Hepatic stellate cell (primary cell): ENCODE measurements at regions not wholly inside any gene's neighbourhood (a gene's known extent, or its start where the extent isn't known, plus 50 kb on each side); places are given as distances from the start of the nearest gene placed in this dataset.

ENCODE experiments used
- DNase-seq: peaks from one replicate; pipeline ENCODE4 v3.0.0; 2011; ENCODE audit warnings: low spot score

DNA sequence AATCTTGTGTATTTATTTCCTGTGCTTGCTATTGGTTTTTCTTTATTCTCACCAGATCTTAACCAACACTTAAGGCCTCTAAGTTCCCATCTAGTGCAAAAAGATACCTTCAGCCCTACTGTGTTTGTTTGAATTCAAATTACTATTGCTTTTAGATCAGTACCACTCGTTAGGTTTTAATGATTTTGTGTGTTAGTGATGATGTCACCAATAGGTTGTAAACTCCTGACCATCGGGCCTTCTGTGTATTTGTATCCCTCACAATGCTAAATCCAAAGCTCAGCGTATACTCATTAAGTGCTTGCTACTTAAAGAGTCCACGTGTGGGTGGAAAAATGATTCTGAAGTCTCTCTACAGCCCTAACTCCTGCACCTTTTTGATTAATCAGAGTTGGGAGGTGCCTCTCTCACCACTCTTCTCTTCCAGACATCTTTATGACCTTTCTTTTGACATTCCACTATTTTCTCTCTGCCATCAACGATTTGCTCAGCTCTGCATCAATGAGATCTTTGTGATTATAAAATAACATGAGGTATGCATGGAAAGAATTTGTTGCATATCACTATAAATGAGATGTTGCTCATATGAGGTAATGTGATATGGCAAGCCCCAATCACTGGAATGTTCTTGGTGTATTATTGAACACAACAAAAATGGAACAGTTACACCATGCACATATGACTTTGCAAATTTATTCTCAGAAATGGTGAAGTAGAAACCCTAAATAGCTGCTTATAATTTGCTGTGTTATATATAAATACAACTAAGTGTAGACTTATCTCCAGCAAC lies 55.1 kb upstream of the LAMA2 start:
- DNase-seq = no peak

DNA sequence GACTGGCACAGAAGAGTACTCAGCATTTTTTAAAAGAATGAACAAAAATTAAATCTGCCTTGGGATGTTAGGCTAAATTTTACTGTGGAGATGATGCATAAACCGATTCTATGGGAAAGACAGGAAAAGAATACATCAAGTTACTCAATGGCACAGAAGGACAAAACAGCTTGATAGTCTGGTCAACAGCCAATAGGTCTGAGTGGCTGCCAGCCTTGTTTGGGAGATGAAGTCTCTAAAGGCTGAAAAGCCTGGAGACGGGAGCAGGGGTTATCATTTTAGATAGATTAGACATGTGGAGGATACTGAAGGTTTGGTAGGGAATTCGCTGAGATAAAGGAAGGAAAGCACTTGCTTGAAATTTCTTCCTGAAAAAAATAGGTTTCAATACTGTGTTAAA lies 56.3 kb upstream of the LAMA2 start:
- DNase-seq = no peak

DNA sequence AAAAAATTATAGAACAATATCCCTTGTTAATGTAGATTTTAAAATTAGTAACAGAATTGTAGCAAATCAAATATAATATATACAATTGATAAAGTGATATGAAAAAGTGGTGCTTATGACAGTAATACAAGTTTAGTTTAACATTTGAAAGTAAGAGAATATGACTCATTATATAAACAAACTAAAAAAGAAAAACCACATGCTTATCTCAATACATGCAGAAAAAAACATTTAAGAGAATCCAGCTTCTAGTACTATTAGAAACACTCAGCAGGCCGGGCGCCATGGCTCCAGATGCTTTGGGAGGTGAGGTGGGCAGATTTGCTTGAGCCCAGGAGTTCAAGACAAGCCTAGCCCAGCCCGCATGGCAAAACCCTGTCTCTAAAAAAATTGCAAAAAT lies 60.7 kb upstream of the LAMA2 start:
- no peak for DNase-seq

DNA sequence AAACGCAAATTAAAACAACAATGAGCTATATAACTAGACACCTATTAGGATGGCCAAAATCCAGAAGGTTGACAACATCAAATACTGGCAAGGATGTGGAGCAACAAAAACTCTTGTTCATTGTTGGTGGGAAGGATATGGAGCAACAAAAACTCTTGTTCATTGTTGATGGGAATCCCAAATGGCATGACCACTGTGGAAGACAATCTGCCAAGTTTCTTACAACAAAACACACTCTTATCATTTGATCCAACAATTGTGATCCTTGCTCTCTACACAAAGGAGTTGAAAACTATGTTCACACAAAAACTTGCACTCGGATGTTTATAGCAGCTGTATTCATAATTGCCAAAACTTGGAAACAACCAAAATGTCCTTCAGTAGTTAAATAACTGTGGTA lies 61.8 kb upstream of the LAMA2 start:
- no peak for DNase-seq

DNA sequence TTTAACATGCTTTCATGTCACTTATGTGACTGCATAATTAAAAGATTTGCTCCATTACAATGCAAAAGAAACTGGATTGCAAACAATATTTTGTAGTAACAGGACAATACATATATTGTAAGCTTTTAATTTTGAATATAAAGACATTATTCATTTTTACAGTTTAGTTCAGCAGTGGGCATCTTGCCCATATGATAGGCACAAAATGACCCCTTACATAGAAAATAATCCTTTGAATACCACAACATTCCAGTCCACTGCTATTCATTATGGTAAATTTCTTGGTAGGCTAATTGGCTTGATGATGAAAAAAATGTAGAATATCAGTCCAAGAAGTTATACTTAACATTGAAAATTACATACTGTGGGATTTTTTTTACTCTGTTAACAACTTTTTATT lies 74.1 kb upstream of the LAMA2 start:
- DNase-seq = no peak

DNA sequence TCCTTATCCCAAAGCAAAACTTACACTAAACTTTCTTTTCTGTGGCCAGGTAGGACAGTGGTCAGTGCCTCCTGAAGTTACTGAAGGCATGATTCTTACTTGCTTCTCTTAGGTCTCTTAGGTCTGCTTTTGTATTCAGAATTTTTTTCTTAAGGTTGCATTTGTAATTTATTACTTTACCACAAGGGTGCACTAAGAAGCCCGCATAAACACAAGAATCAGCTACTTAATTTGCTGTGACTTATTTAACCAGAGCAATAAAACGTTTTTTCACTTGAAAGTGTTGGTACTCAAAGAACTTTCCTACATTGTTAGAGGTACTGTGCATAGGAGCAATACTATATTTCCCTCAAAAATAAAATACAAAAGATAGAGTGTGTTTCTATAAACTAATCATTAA lies 75.4 kb upstream of the LAMA2 start:
- DNase-seq = no peak

DNA sequence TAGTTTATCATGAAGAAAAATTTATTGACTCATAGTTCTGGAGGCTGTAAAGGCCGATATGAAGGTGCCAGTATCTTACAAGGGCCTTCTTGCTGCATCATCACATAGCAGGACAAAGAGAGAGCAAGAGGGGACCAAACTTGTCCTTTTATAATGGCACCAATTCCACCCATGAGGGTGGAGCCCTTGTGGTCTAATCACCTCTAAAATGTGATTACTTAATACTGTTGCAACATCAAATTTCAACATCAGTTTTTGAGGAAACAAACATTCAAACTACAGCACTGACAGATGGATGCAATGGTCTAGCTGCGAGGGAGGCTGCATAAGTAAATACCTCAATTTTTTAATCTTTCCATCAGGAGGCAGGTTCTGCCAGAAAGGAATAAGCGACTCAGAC lies 76.7 kb upstream of the LAMA2 start:
- no peak for DNase-seq

DNA sequence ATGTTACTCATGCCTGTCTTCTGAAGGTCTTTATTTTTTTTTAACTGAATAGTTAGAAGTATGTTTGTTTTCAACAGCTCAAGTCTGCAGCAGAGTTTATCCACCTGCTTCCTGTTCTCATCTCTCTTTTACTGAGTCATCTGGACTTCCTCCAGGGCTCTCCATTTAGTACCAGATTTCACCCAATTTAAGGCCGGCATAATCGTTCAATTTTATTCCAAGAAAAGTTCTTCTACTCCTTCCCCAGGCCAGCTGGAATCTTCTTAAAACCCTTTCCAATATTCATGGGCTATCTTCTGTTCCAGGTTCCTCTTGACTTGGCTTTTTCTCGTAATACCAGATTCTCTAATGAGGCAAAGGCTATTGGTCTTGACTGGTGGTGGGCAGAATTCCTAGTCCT lies 79.0 kb upstream of the LAMA2 start:
- DNase-seq = no peak

DNA sequence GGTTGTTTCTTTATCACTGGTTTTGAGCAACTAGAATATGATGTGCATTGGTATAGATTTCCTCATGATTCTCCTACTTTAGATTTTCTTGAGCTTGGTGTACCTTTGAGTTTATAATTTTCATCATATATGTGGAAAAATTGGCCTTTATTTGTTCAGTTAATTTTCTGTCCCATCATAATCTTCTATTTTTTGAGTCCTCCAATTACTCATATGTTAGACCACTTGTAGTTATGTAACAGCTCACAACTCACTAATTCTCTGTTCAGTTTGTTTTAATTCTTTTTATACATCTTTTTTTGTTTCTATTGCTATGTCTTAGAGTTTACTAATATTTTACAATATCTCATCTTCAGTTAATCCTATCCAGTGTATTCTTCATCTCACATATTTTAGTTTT lies 81.3 kb upstream of the LAMA2 start:
- no peak for DNase-seq

DNA sequence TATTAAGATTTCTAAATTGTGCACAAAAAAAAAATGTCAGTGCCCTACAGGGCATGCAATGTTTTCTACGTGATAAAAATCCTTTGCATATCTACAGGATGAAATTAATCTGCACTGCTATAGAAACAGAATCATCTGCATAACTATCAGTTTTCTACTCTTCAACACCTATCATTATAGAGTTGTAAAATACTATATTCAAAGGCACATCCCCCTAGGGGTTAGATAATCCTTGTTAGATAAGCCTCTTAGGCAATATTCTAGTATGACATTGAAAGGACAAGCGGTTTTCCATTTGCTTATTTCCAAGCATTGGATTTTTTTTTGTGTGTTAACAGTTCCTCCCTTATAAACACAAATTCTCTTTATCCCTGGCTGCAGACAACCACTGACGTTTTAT lies 98.7 kb upstream of the LAMA2 start:
- DNase-seq = no peak

DNA sequence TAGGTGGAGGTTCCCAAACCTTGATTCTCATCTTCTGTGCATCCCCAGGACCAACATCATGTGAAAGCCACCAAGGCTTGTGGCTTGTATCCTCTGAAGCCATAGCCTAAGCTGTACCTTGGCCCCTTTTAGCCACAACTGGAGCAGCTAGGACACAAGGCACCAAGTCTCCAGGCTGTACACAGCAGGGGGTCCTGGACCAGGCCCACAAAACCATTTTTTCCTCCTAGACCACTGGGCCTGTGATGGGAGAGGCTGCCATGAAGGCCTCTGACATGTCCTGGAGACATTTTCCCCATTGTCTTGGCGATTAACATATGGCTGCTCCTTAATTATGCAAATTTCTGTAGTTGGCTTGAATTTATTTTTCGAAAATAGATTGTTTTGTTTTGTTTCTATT lies 114.8 kb upstream of the LAMA2 start:
- DNase-seq = no peak

DNA sequence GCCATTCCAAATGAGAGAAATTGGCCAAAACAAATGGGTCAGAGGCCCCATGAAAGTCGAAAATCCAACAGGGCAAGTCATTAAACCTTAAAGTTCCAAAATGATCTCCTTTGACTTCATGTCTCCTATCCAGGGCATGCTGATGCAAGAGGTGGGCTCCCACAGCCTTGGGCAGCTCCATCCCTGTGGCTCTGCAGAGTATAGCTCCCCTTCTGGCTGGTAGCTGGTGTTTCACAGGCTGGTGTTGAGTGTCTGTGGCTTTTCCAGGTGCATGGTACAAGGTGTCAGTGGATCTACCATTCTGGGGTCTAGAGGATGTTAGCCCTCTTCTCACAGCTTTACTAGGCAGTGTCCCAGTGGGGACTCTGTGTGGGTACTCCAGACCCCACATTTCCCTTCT lies 115.2 kb upstream of the LAMA2 start:
- no peak for DNase-seq

DNA sequence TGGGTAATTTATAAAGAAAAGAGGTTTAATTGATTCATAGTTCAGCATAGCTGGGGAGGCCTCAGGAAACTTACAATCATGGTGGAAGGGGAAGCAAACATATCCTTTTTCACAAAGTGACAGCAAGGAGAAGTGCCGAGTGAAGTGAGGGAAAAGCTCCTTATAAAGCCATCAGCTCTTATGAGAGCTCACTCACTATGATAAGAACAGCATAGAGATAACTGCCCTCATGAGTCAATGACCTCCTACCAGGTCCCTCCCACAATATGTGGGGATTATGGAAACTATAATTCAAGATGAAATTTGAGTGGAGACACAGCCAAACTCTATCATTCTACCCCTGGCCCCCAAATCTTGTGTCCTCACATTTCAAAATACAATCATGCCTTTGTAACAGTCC lies 115.8 kb upstream of the LAMA2 start:
- no peak for DNase-seq

DNA sequence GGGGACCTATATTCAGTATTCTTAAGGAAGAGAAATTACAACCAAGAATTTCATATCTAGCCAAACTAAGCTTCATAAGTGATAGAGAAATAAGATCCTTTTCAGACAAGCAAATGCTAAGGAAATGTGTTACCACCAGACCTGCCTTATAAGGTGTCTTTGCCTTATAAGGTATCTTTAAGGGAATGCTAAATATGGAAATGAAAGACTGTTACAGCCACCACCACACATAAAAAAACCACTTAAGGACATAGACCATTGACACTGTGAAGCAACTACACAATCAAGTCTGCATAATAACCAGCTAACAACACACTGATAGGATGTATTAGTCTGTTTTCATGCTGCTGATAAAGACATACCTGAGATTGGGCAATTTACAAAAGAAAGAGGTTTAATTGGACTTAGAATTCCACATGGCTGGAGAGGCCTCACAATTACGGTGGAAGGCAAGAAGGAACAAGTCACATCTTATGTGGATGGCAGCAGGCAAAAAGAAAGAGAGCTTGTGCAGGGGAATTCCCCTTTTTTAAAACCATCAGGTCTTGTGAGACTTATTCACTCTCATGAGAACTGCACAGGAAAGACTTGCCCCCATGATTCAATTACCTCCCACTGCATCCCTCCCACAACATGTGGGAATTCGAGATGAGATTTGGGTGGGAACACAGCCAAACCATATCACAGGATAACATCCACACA lies 119.2 kb upstream of the LAMA2 start:
- DNase-seq = no peak

DNA sequence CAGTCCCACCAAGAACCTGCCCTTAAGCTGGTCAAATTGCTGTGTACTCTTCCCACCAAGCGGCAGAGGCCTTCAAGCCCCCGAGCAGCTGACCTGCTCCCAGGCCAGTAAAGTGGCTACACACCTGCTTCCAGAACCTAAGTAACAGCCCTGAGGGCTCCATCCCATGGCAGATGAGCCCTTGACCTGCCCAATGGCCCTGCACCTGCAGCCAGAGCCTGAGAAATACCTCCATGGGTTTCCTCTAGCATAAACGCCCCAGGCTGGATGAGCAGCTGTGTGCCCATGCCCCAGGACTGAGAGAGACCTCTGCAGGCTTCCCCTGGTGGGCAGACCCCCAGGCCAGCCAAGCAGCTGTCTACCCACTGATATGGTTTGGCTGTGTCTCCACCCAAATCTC lies 123.0 kb upstream of the LAMA2 start:
- no peak for DNase-seq

DNA sequence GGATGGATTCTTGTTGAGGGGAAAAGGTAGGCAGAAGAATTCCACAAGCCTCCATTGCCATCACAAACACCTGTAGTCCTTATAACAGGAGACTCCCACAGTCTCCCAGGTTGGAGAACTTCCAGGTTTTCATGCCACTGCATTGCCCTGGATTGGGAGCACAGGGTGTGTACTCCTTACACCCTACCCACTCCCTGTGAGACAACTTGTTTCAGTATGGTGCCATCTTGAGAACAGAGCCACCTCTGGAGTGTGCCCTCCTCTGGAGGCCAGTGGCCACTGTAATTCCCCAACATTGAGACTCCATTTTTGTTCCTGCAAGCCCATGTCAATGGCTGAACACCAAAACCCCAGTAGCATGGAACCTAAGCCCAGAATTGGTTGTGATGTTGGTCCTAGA lies 123.5 kb upstream of the LAMA2 start:
- no peak for DNase-seq

DNA sequence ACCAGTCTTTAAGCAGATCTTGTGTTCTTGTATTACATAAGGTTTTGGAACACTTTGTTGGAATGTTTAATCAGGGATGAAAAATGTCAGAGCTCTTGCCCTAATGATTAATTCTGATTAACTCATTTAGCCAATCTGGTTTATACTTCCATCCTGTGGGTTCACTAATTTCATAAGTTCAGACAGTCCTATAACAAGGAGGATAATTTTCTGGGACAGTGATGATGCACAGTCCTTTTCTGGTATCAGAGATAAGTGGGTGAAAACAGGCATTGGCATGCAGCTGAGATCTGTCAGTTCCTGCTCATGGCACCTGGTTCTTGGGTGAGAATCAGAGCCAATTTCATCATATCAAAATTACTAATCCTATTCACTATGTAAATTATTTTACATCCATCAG lies 125.0 kb upstream of the LAMA2 start:
- no peak for DNase-seq

DNA sequence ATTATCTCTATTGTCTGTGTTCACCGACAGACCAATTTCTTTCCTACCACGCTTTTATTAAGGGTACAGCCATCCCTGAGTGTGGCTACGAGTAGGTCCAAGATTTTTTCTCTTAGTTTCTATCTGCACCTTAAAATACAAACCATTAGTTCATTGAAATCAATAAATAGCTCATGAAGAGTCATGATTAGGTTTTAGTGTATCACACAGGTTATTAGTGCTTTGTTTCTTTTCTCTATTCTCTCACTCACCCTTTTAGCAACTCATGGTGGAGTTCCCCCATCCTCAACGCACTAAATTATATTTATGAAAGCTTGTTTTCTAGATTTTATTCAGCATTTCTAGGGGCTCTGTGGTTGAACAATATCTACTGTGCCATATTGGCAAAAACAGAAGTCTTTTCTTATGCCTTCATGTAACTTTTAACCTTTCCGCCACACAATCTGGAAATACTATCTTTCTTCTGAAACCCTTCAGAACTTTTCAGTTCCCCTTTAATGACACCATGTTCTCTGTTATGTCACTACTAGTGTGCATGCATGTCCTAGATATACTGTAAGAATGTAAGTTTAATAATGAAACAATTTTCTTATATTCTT lies 128.2 kb upstream of the LAMA2 start:
- no peak for DNase-seq

DNA sequence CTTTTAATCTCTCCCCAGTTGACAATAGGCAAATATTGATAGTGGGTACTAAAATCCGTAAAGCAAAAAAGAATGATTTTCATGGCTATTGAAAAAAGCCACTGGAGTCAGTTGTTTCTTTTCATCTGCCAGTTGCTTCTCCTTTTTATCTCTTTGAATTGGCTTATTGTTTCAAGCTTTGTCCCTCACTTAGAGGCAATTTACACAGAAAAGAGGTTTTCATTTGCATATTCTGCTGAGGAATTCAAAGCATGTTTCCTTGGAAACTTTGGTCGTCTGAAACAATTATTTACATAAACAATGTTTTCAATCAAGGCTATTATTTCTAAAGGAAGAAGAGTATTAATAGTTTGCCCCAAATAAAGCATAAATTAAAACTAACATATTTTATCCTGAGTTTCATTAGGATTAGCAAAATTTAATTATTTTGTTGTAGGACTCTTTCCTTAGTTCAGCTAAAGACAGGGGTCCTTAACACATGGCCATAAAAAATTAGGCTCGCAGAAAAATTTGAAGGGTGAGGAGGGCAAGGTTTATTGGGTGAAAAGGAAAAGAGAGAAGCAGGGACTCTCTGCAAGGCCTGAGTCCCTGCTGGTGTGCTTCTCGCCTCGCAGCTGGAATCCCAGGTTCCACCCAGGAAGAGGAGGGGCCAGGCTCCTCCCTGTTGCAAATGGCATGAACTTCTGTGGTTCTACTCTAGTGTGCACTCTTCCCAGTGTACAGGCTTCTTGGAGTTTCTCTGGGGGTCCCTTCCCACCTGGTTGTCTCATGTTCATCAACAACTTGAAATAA lies 138.8 kb upstream of the LAMA2 start:
- no peak for DNase-seq

DNA sequence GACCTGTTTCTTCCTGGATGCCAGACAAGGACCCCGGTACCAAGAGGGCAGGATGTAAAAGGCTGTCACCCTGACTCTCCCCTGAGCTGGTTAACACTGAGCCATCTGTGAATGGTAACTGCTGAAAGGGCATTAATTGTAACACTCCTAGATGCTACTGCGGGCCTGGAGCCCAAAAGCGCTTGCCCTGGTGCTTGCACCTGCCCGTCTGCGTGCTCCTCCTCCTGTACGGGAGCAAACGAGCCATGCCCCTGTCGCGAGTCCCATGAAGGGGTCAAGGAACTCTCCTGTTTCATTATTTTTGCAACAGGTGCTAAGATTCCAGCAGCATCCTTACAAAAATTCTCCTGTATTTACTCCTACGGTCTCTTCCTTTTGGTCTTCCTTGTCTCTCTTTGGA lies 140.0 kb upstream of the LAMA2 start:
- no peak for DNase-seq

DNA sequence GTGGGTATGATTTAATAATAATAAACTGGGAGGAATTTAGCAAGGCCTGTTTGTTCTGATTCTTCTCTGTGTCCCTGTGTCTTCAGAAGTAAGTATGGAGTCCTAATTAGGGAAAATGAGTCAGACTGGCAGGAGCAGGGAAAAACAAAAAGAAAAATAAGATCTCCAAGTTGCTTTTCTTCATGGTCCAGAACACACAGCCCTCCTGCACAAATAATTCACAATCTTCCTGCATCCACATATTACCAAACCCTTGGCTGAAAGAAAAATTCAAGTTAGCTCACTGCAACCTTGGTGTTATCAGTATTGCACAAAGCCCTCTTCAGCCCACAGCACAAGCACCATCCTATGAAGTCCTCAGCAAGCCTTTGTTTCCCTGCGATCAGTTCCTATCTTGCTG lies 142.0 kb upstream of the LAMA2 start:
- no peak for DNase-seq

DNA sequence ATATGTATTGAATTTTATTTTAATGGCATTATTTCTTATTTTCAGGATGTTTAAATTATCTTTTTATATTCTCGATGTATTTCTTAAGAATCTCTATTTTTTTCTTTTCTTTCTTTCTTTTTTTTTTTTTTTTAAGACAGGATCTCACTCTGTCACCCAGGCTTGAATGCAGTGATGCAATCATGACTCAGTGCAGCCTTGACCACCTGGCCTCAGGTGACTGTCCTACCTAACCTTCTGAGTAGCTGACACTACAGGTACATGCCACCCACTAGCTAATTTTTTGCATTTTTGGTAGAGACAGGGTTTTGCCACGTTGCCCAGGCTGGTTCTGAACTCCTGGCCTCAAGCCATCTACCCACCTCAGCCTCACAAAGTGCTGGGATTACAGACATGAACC lies 143.8 kb upstream of the LAMA2 start:
- DNase-seq = no peak

DNA sequence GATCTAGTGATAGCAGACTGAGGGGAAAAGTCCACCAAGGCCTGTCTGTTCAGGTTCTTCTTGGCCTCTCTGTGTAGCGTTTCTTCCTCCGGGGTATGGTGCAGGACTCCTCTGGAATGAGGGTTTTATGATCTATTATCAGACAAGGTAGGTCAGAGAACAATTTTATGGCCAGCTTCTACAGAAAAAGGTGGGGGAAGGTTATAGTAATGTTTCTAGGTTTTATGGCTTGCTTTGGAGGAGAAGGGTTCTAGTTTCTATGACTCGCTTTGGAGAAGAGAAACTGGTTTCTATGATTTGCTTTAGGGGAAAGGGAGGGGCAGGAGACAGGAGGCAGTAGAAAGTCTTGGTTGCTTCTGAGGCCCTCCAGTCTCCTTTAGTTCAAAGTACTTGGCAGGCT lies 144.8 kb upstream of the LAMA2 start:
- DNase-seq = no peak
